IMR-90 (cell line): ENCODE measurements at regions not wholly inside any gene's neighbourhood (a gene's known extent, or its start where the extent isn't known, plus 50 kb on each side); places are given as distances from the start of the nearest gene placed in this dataset.

Experiments used
- ATAC-seq: fragments of 200-7000 bp; cut with Tn5 transposase; 2 replicates; pipeline ENCODE4 v1.9.1; 2020; ENCODE audit warnings: low read depth, mild to moderate bottlenecking, moderate library complexity
- BruUV-seq: library from RNA; stranded (reverse); fragments of 400-500 nt; replicated peaks from 2 replicates; lab custom pipeline; 2021; lab: Mats Ljungman, UMichigan
- CTCF ChIA-PET: fragments of 300-600 bp; formaldehyde crosslinking; extraction: SDS; loops from one replicate; lab custom pipeline; 2021; ENCODE audit warnings: antibody characterized with exemption; lab: Yijun Ruan, JAX
- POLR2A ChIA-PET: fragments of 300-600 bp; sonication (Branson Sonifier 250); formaldehyde crosslinking; loops from one replicate; lab custom pipeline; 2022; ENCODE audit warnings: antibody characterized with exemption; ENCODE audit not compliant: unreplicated experiment; lab: Charles Lee
- DNase-seq: peaks from one replicate; pipeline ENCODE4 v3.0.0; 2013
- H2AFZ ChIP-seq: replicated peaks from 2 replicates; pipeline ENCODE3; 2013; ENCODE audit warnings: low read length, mild to moderate bottlenecking; ENCODE audit not compliant: poor library complexity
- H2AK5ac ChIP-seq: 2 replicates; pipeline ENCODE4 v1.6.1; 2013; ENCODE audit warnings: low read depth, low read length, inconsistent platforms
- H2AK9ac ChIP-seq: replicated peaks from 2 replicates; pipeline ENCODE3; 2013; ENCODE audit warnings: mild to moderate bottlenecking, low read depth, low read length, moderate library complexity; ENCODE audit not compliant: poor library complexity
- H2BK120ac ChIP-seq: 2 replicates; pipeline ENCODE4 v1.6.1; 2013; ENCODE audit warnings: low read depth, low read length, inconsistent platforms
- H2BK15ac ChIP-seq: 3 replicates; pipeline ENCODE4 v1.6.1; 2013; ENCODE audit warnings: low read depth, low read length, inconsistent platforms
- H2BK20ac ChIP-seq: 2 replicates; pipeline ENCODE4 v1.6.1; 2013; ENCODE audit warnings: low read depth, mild to moderate bottlenecking, inconsistent platforms, low read length, moderate library complexity
- H2BK5ac ChIP-seq: 2 replicates; pipeline ENCODE4 v1.6.1; 2013; ENCODE audit warnings: mild to moderate bottlenecking, low read depth, low read length, inconsistent platforms; ENCODE audit not compliant: poor library complexity, severe bottlenecking
- H3K14ac ChIP-seq: replicated peaks from 2 replicates; pipeline ENCODE4 v1.6.1; 2013; ENCODE audit warnings: low read depth, low read length, inconsistent platforms
- H3K18ac ChIP-seq: 2 replicates; pipeline ENCODE4 v1.6.1; 2013; ENCODE audit warnings: low read depth, low read length, control low read depth
- H3K23ac ChIP-seq: 2 replicates; pipeline ENCODE4 v1.6.1; 2013; ENCODE audit warnings: low read depth, low read length, inconsistent platforms
- H3K27ac ChIP-seq: 2 replicates; pipeline ENCODE4 v1.5.1; 2013; ENCODE audit warnings: mild to moderate bottlenecking, control low read depth, low read length; ENCODE audit not compliant: insufficient read depth
- H3K27me3 ChIP-seq: 2 replicates; pipeline ENCODE4 v1.6.1; 2013; ENCODE audit warnings: low read length; ENCODE audit not compliant: control insufficient read depth, insufficient read depth
- H3K36me3 ChIP-seq: 2 replicates; pipeline ENCODE4 v1.6.1; 2013; ENCODE audit warnings: low read length, mixed read lengths; ENCODE audit not compliant: control insufficient read depth, insufficient read depth
- H3K4ac ChIP-seq: 2 replicates; pipeline ENCODE4 v1.6.1; 2013; ENCODE audit warnings: low read depth, low read length, inconsistent platforms
- H3K4me1 ChIP-seq: 2 replicates; pipeline ENCODE4 v1.6.1; 2013; ENCODE audit warnings: low read length, mixed read lengths; ENCODE audit not compliant: control insufficient read depth, insufficient read depth
- H3K4me2 ChIP-seq: 2 replicates; pipeline ENCODE4 v1.6.1; 2013; ENCODE audit warnings: low read depth, mild to moderate bottlenecking, control low read depth, low read length, moderate library complexity
- H3K4me3 ChIP-seq: 2 replicates; pipeline ENCODE4 v1.5.1; 2013; ENCODE audit warnings: low read depth, mild to moderate bottlenecking, control low read depth, low read length, moderate library complexity; ENCODE audit not compliant: insufficient read depth
- H3K56ac ChIP-seq: 2 replicates; pipeline ENCODE4 v1.6.1; 2013; ENCODE audit warnings: low read length, inconsistent platforms; ENCODE audit not compliant: insufficient read depth; ENCODE audit errors: extremely low read depth
- H3K79me1 ChIP-seq, 2 experiments: 2 replicates each; pipeline ENCODE4 v1.6.1; 2013; ENCODE audit warnings: low read length in 2 of 2, inconsistent platforms in 1 of 2, low read depth in 1 of 2
- H3K9ac ChIP-seq: 2 replicates; pipeline ENCODE4 v1.6.1; 2013; ENCODE audit warnings: low read depth, low read length, control low read depth
- H3K9me1 ChIP-seq: 2 replicates; pipeline ENCODE4 v1.6.1; 2013; ENCODE audit warnings: low read length, inconsistent platforms; ENCODE audit not compliant: insufficient read depth
- H3K9me3 ChIP-seq: 2 replicates; pipeline ENCODE4 v1.6.1; 2013; ENCODE audit warnings: low read length; ENCODE audit not compliant: control insufficient read depth, insufficient read depth
- H4K20me1 ChIP-seq: 2 replicates; pipeline ENCODE4 v1.6.1; 2013; ENCODE audit warnings: low read length, inconsistent platforms; ENCODE audit not compliant: insufficient read depth
- H4K5ac ChIP-seq: 2 replicates; pipeline ENCODE4 v1.6.1; 2013; ENCODE audit warnings: mild to moderate bottlenecking, low read depth, low read length, control low read depth
- H4K8ac ChIP-seq, 2 experiments: 2 replicates each; pipeline ENCODE4 v1.6.1; 2013; ENCODE audit warnings: low read depth in 2 of 2, low read length in 2 of 2, control low read depth in 1 of 2, inconsistent platforms in 1 of 2
- H4K91ac ChIP-seq: 2 replicates; pipeline ENCODE4 v1.6.1; 2013; ENCODE audit warnings: low read depth, low read length, inconsistent platforms; ENCODE audit not compliant: insufficient read depth
- CHD1 ChIP-seq: IDR thresholded peaks from 2 replicates; pipeline ENCODE4 v1.6.1; 2012; ENCODE audit warnings: low read depth, low read length, improper control_type of control experiment
- ELK1 ChIP-seq: fragments of 150-350 bp; IDR thresholded peaks from 2 replicates; pipeline ENCODE4 v1.6.1; 2016; ENCODE audit warnings: low read depth, mild to moderate bottlenecking, low read length, moderate library complexity, borderline replicate concordance
- FOS ChIP-seq: fragments of 150-350 bp; IDR thresholded peaks from 2 replicates; pipeline ENCODE4 v1.6.1; 2016; ENCODE audit warnings: low read depth, low read length
- MAFK ChIP-seq: IDR thresholded peaks from 2 replicates; pipeline ENCODE4 v1.6.1; 2012; ENCODE audit warnings: low read depth, low read length, improper control_type of control experiment
- NFE2L2 ChIP-seq: fragments of 150-350 bp; IDR thresholded peaks from 2 replicates; pipeline ENCODE4 v1.6.1; 2016; ENCODE audit warnings: low read depth, mild to moderate bottlenecking, low read length
- SMC3 ChIP-seq: fragments of 150-350 bp; IDR thresholded peaks from 2 replicates; pipeline ENCODE4 v1.6.1; 2016; ENCODE audit warnings: low read depth, mild to moderate bottlenecking, antibody characterized with exemption, low read length, moderate library complexity
- USF2 ChIP-seq: fragments of 150-350 bp; IDR thresholded peaks from 2 replicates; pipeline ENCODE4 v1.6.1; 2017; ENCODE audit warnings: mild to moderate bottlenecking, antibody characterized with exemption, low read length, low read depth
- WGBS, 2 experiments: methylation state at CpG; one replicate each; pipeline versions ENCODE4 v1.1.5 to v1.1.7; 2013; ENCODE audit warnings: missing lambda C conversion rate in 2 of 2; ENCODE audit not compliant: insufficient read length in 1 of 2; ENCODE audit errors: extremely low coverage in 2 of 2; 5-methylcytosine and 5-hydroxymethylcytosine counted together
- dilution Hi-C: fragments of 300-500 bp; cut with HindIII; formaldehyde crosslinking; loops from one replicate; pipeline ENCODE4 v1.14.3; 2018; ENCODE audit warnings: low sequenced_read_pairs; ENCODE audit not compliant: unreplicated experiment
- in situ Hi-C: fragments of 300-500 bp; cut with MboI; formaldehyde crosslinking; loops from 3 replicates; pipeline ENCODE4 v1.14.3; 2019; ENCODE audit warnings: low sequenced_read_pairs, inconsistent platforms, mixed read lengths
- intact Hi-C: fragments of 100-400 bp; cut with micrococcal nuclease; formaldehyde crosslinking; loops from 2 replicates; pipeline ENCODE4 v1.10.0; 2022

GRCh38 chr1:101511202-101511891 is 274.5 kb downstream of the S1PR1 start:
- dilution Hi-C loops (no loop called here), intact Hi-C loops (no loop called here), in situ Hi-C loops (no loop called here)
- Histone ChIP-seq H3K18ac (no peak overlapping the region), H4K91ac (no peak overlapping the region), H3K4ac (no peak overlapping the region), H3K9me3 (no peaks in the 10 kb centered on the region), H3K23ac (no peak overlapping the region), H2BK15ac (no peak overlapping the region), H3K9me1 (no peaks in the 10 kb centered on the region), H2BK5ac (no peak overlapping the region), H3K27me3 (no peaks in the 10 kb centered on the region), H2AK5ac (no peak overlapping the region), H4K5ac (no peak overlapping the region), H2AFZ (no peak overlapping the region), H3K9ac (no peak overlapping the region), H3K4me2 (no peak overlapping the region), H2AK9ac (no peak overlapping the region), H4K8ac (no peak overlapping the region), H2BK20ac (no peak overlapping the region), H3K79me1 (no peaks in the 10 kb centered on the region), H3K36me3 (no peaks in the 10 kb centered on the region), H4K20me1 (no peaks in the 10 kb centered on the region), H2BK120ac (no peak overlapping the region), H3K4me1 (no peaks in the 10 kb centered on the region), H3K14ac (no peak overlapping the region), H3K4me3 (no peak overlapping the region), H3K56ac (no peak overlapping the region), H3K27ac (no peak overlapping the region)
- ChIA-PET POLR2A (no interaction called here), CTCF (interaction anchor here (1.4 kb wide), 1 partner anchor 9 kb away, joined by 7 read pairs; no protein-coding TSS in a partner anchor)
- no peak for DNase-seq
- WGBS, 2 experiments = no CpG with 5 or more reads among the region's 2 CpGs
- no TSS peak for BruUV-seq
- TF ChIP-seq MAFK = no peak
- TF ChIP-seq NFE2L2 = no peak
- TF ChIP-seq FOS = no peak
- TF ChIP-seq CHD1 = no peak
- TF ChIP-seq ELK1 = no peak
- TF ChIP-seq USF2 = no peak
- TF ChIP-seq SMC3 = no peak
- no peak for ATAC-seq
